ENCODE measurements at regions not wholly inside any gene's neighbourhood (a gene's known extent, or its start where the extent isn't known, plus 50 kb on each side); places are given as distances from the start of the nearest gene placed in this dataset.
"Not testable (repeated sequence)": the region's sequence is repeated elsewhere in the genome, so short reads cannot be mapped to it uniquely, and the experiment has no call there.

- DNase-seq (ENCODE audit: low spot score): not testable (repeated sequence)
Observed at GRCh38 chr3:195634426-195635261, 50.9 kb upstream of the APOD start.
